22Rv1 (cell line): ENCODE measurements at regions not wholly inside any gene's neighbourhood (a gene's known extent, or its start where the extent isn't known, plus 50 kb on each side); places are given as distances from the start of the nearest gene placed in this dataset.

Experiments
- CTCF ChIP-seq: fragments of 450-650 bp; IDR thresholded peaks from 2 replicates; pipeline ENCODE4 v1.5.1; 2017; ENCODE audit warnings: mild to moderate bottlenecking
- ZFX ChIP-seq: fragments of 450-650 bp; IDR thresholded peaks from 2 replicates; pipeline ENCODE4 v1.6.1; 2017; ENCODE audit warnings: antibody characterized with exemption, borderline replicate concordance

- no peak for TF ChIP-seq CTCF
- no peak for TF ChIP-seq ZFX
Measured at GRCh38 chr2:212709280-212709679, 170.7 kb upstream of the ERBB4 start.
